Left forelimb (tissue), 1 donor: ENCODE measurements at regions not wholly inside any gene's neighbourhood (a gene's known extent, or its start where the extent isn't known, plus 50 kb on each side); places are given as distances from the start of the nearest gene placed in this dataset.

Experiments
- DNase-seq: peaks from one replicate; pipeline ENCODE4 v3.0.0-alpha.2; 2018; ENCODE audit warnings: low spot score

DNA sequence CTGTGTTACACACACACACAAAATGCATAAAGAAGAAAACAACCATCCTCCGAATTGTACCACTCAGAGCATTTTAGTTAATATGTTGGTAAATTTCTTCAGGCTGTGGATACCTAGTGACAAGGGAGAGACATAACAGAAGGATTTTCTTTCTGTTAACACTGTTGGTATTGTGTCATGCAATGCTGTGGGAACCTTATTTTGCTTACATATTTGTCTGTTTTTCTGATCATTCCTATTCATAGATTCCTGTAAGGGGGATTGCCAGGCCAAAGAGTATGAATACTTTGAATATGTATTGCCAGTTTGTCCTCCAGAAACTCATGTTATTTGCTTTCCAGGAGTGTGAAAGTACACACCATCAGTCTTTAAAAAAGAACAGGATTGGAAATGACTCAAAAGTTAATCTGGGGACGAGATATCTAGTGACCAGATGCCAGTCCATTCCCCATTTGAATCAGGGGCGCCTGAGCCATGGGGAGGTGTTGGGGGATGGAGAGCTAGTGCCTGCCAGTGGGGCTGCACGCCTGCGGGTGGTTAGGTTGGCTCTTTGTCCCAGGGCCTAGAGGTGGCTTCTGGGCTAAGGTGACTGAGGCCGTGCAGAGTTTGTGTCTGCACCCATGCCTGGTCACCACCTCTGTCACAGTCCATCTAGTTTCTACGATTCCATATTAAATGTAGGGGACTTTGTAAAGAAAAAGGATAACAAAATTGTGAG, 142.0 kb downstream of the PTPN20 start:
- peak; percentile 46 for DNase-seq

GRCh38 chr10:47054974-47055373, 143.7 kb downstream of the PTPN20 start:
- peak; percentile 60 for DNase-seq

DNA sequence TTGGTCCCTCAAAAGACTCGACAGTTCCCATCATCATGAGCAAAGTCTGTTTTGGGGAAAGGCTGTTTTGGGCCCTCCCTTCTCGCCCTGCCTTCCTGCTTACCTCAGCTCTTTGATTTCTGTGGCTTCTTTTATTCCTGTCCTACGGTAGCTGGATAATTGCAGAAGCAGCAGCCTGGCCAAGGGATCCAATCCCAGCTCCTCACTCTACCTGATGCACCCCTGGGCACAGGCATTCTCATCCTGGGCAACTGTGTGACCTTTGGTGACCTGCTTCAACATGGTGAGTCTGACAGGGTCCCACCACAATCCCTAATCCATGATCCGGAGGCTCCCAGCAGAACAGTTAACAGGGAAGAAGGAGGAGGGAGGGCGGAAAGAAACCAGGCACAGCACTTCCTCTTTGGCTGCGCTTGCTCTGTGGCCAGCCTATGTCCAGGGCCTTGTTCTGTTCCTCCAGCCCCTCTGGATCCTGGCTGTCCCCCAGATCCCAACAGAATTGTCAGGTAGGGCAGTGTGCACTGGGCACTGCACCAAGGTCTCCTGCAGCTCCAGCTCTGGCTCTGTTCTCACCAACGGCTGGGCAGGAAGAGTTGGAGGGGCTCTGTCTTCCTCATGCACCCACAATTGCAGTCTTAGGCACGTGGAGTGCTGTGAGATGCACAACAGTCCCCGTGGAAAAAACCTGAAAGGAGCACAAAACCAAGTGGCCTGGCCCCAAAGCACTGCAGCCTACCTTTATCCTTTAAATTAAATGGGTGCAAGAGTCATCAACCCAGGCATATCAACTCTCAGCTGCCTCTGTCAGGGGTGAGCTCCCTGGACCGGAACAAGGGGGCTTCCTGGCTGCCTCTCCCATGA, 144.4 kb downstream of the PTPN20 start:
- DNase-seq = peak; percentile 53

GRCh38 chr10:47056247-47056510, 145.0 kb downstream of the PTPN20 start:
- peak; percentile 12 for DNase-seq

- DNase-seq = no peak
These were observed 146.2 kb downstream of the PTPN20 start for GRCh38 chr10:47057471-47057870.

GRCh38 chr10:47058032-47058702, 146.9 kb downstream of the PTPN20 start:
- peak; percentile 41 for DNase-seq

- DNase-seq = no peak
These were observed 147.7 kb downstream of the PTPN20 start for GRCh38 chr10:47058961-47059391.

GRCh38 chr10:47059606-47060311, 148.5 kb downstream of the PTPN20 start:
- DNase-seq = no peak

DNA sequence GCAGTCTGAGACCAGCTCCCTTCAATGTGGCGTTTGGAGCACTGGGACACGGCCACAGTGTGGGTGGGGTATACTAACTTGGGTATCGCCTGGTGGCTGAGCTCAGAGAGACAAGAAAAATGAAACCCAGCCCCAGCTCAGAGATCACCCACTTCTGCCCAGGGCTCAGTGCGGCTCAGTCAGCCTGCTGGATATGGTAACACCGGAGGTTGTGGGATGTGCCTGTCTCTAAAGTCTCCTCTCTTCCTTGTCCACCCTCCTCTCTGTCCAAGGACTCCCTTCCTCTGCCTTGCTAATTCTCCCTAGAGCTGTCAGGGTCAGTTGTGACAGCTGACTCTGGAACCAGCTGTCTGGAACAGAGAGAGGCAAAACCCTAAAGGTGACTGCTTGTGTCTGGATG, 149.1 kb downstream of the PTPN20 start:
- no peak for DNase-seq

DNA sequence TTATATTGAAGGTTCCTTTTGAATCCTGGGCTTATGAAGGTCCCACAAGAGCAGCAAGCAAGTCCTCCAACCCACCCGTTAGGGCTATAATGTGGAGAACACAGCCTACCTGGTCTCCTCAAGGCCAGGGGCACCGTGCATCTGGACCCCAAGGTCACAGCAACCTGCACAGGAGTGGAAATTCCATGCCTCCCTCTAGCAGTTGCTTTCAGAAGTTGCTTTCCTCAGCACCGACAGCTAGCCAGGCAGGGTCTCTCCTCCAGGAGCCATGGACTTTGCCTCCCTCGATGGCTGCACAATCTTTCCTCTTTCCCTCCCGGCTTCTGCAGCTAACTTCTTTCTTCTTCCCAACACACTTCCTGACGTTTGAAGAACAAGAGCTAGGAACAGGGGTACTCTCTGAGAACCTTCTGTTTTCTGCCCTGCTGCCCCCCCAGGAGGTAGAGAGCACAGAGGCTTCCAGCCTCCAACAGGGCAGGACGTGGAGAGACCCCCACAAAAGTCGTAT, 149.8 kb downstream of the PTPN20 start:
- DNase-seq = no peak

- no peak for DNase-seq
These were observed 150.5 kb downstream of the PTPN20 start for GRCh38 chr10:47061776-47062175.

DNA sequence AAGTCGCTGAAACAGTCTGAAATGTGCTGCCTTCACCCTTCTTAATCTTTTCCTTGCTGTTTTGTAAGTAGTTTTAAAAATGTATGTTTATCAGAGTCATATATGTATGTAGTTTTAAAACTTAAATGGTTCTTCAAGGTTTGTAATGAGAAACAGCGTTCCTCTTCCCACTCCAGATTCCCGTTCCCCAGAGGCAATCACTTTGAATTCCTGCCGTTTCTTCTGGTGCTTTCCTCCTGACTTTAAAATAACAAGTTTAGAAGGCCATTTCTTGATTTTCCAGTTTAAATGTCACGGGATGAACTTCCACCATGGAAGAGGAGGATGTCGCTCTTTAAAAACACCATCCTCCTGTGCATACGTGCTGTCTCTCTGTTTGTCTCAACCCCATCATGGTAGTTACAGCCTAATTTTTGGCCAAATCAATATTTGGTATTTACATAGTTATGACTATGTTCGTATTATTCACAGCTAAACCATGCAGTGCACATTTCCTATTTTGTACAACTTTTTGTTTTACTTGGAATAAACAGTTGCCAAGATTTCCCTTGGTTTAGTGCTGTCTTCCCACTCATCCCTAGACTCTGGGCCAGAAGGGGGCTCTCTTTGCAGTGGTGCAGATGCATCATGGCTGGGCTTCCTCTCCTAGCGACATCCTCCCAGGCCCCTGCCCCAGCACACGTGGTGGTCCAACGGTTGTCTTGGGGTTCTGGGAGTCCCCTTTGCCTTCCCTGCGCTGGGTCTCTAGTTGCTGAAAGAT, 151.4 kb downstream of the PTPN20 start:
- no peak for DNase-seq

DNA sequence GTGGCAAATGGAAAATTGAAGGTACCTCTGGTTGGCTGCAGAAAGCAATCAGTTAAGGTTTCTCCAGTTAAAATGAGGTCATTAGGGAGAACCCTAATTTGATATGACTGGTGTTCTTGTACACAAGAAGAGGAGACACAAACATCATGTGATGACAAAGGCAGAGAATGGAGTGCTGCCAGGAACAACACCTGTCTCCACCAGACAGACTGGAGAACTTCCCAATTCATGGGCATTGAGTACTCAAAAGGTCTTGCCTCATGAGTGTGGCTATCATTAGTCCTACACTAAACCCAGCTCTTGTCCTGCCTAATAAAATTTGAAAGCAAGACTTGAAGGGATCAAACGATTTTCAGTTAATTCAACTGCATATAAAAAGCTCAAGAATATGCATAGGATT, 152.6 kb downstream of the PTPN20 start:
- no peak for DNase-seq

- no peak for DNase-seq
These were observed 154.7 kb downstream of the PTPN20 start for GRCh38 chr10:47065903-47066302.

DNA sequence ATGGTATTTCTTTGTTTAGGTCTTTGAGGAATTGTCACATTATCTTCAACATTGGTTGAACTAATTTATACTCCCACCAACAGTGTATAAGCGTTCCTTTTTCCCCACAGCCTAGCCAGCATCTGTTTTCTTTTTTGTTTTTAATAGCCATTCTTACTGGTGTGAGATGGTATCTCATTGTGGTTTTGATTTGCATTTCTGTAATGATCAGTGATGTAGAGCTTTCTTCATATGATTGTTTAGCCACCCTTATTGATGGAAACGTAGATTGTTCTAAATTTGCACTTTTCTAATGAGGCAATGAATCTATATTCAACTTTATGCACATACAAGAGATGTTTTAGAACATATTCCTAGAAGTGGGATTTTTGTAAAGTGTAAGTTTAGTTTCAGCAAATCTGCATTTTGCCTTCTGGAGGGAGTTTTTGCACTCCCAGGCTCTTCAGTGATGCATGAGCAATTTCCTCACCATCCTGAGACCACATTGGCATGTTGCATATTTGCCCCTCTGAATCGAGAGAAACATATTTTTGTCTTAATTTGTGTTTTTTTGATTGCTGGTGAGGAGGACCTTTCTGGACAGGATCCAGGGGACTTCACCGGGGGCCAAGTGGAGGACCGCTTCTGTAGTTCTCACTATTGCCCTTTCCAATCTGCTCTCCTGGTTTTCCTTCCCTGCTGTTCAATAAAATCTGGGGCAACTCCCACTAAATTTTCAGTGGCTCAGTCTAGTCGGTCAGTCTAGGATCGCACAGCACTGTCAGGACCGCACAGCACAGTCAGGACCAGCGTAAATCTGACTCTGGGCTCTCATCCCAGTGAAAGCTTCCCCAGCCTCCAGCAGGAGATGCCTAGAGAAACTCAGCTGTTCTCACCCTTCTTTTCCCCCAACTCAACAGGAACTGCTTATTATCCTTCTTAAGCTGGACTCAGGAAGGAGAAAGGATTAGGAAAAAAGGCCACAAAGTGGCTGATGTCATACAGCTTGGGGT, 157.0 kb downstream of the PTPN20 start:
- DNase-seq = no peak

DNA sequence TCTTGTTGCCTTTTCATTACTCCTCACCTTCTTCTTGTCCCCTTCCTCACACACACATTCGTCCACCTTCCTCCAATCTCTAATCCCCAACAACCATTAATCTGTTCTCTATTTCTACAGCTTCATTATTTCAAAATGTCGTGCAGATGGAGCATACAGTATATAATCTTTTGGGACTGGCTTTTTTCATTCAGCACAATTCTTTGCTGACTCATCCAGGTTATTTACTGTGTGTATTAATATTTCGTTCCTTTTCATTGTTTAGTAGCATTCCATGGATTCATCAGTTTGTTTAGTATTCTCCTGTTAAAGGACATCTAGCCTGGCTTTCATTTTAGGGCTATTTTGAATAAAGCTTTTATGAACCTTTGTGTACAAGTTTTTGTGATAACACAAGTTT, 159.3 kb downstream of the PTPN20 start:
- no peak for DNase-seq

DNA sequence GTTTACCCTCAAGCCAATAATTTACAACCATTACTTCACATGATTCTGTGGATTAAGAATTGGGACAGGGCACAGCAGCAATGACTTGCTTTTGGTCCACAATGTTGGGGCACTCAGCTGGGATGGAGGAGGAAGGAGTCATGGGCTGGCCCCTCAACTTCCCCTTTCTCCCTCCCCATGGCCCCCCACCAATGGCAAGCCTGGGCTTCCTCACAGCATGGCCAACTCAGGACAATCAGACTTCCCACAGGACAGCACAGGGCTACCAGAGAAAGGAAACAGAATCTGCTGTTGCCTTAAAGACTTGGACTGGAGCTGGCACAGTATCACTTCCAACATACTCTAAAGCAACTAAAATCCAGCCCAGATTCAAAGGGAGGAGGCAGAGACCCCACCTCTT, 160.7 kb downstream of the PTPN20 start:
- DNase-seq = no peak

DNA sequence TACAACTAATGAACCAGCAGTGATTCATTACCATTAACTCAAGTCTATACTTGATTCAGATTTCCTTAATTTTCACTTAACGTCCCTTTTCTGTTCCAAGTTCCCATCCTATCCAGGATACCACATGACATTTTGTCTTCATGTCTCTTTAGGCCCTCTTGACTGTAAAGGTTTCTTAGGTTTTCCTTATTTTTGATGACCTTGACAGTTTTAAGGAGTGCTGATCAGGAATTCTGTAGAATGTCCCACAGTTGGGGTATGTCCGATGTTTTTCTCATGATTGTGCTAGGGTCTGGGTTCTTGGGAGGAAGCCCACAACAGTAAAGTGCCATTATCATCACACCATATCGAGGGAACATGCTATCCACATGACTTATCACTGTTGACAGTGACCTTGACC, 162.7 kb downstream of the PTPN20 start:
- no peak for DNase-seq

DNA sequence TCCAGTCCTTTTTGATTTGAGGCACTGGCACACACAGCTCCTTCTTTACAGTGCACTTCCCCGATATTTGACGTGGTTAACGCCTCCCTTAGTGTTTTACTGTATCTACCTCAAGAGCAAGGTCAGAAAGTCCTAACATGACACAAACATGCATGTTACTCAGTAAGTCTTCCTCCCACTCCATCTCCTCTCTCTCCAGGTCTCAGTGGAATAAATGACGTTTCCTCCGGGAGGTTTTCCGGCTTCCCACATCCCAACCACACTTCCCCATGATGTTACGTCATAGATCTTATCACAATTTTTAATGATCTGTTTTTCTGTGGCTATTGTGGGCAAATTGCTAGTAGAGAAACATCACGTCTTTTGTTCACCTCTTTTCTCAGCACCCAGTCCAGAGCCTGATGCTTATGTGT, 165.7 kb downstream of the PTPN20 start:
- peak; percentile 34 for DNase-seq

- peak; percentile 60 for DNase-seq
These were observed 166.2 kb downstream of the PTPN20 start for GRCh38 chr10:47077386-47077785.
